DMS153 (cell line): ENCODE measurements at regions not wholly inside any gene's neighbourhood (a gene's known extent, or its start where the extent isn't known, plus 50 kb on each side); places are given as distances from the start of the nearest gene placed in this dataset.

Experiments
- DNase-seq: peaks from one replicate; lab custom pipeline; 2025; lab: John Stamatoyannopoulos, UW

- DNase-seq: no peak
These were observed 104.6 kb downstream of the AMY1C start for GRCh38 chr1:103854279-103854678.

DNA sequence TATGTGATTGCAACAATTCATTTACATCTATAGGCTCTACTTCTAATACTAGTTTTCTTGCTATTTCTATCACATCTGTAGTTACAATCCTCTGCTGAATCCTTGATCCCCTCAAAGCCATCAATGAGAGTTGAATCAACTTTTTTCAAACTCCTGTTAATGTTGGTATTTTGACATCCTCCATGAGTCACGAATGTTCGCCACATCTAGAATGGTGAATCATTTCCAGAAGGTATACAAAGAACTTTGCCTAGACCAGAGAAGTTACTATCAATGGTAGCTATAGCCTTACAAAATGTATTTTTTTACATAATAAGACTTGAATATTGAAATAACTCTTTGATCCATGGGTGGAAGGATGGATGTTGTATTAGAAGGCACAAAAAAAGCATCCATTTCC lies 110.0 kb downstream of the AMY1C start:
- no peak for DNase-seq

DNA sequence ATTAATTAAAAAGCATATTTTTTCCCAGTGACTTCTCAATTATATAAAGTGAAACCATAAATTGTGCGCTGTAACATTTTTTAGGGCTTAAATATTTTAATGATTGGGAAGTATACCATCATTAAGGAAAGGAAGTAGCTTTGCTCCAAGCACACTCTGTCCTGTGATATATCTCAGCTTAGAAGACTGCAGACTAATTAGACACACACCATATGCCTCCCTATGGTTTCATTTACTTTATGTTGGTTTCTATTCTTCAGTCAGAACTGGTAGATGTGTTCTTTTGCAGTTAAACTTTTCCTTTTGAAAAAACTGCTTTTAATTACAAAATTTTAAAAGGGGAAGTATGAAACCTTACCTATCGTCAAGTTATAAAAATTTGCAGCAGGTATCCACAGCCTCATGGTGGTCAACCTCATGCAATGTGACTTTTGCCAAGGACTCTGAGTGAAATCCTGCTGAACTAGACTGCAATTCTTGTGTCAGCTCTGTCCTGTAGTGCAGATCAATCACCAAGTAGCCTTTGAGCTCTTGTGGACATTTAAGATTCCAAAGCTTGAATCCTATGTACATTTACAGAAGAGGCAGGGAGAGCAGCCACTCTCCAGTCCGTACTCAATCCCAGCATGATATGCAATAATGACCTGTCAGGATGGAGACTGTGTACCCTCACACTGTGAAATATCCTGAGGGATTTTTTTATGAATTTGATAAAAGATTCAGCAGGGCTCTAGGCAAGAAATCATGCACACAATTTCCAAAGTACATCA lies 149.1 kb downstream of the AMY1C start:
- DNase-seq: no peak

DNA sequence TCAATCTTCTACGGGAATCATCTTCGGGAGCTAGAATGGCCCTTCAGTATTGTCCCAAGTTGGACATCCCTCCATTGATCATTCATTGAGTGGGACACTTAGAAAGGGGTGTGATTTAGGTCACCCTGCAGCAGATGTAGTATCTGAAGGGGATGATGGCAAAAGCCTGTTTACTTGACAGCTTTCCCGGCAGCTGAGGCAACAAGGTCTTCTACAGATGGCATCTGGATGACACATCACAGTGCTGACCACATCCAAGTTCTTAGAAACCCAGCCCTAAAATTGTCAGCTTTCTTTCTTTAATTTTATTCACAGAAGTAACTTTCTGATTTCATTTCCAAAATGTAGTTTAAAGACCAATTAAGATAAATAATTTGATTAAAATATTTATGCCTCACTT lies 150.3 kb downstream of the AMY1C start:
- DNase-seq: no peak

- no peak for DNase-seq
These were observed 151.4 kb downstream of the AMY1C start for GRCh38 chr1:103901072-103901471.

- no peak for DNase-seq
These were observed 155.7 kb downstream of the AMY1C start for GRCh38 chr1:103905363-103905762.

GRCh38 chr1:103911450-103911849 lies 161.8 kb downstream of the AMY1C start:
- DNase-seq: no peak

DNA sequence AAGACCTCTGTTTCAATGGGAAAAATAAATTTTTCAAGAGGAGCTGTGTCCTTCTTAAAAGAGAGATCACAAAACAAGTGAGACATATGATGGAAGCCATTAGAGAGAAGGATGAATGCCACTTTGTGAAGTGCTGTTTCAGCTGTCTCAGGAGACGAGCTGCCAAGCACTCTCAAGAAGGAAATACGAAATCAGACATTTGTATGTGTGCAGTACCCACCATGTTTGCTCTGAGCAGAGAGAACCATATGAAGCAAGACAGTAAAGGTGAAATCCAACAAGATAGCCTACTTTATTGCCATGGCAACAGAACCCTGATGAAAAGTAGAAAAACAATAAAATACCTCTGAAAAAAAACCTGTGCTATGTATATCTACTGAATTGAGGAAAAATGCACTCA lies 168.1 kb downstream of the AMY1C start:
- DNase-seq: peak; percentile 16

DNA sequence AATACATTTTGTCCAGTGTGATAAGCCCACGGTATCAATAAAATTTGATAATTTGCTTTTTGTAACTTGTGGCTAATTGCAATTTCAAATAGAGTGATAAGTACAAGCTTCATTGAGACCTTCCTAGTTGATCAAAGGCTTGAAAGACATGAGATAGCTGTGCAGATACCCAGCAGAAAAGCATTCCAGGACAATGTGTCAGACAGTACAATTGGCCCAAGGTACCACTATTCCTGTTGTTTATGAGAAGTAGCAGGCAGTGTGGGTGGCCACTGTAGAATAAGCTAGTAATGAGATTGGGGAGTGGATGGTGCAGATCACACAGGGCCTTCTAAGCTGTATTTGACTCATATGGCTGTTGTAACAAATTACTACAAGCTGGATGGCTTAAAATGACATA lies 182.2 kb downstream of the AMY1C start:
- no peak for DNase-seq

DNA sequence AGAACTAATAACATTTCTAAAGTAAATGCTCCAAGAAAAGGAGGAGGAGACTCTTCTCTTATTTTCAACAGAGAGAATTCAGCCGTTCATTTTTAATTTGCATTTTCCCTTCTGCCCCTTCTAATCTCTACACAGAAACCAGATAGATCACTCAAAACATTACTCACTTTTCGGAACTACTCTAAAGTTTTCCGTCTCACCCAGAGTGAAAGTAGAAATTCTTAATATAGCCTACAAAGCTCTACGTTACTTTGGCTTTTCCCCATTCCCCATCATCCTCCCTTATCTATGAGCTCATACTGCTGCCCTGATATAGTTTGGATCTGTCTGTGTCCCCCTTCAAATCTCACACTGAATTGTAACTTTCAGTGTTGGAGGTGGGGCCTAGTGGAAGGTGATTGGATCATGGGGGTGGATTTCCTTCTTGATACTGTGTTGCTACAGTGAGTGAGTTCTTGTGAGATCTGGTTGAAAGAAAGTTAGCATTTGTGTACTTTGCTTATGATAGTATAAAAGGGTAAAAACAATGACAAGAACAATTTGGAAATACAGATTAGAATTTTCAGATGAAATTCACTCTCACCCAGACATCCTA lies 188.2 kb downstream of the AMY1C start:
- DNase-seq: no peak

DNA sequence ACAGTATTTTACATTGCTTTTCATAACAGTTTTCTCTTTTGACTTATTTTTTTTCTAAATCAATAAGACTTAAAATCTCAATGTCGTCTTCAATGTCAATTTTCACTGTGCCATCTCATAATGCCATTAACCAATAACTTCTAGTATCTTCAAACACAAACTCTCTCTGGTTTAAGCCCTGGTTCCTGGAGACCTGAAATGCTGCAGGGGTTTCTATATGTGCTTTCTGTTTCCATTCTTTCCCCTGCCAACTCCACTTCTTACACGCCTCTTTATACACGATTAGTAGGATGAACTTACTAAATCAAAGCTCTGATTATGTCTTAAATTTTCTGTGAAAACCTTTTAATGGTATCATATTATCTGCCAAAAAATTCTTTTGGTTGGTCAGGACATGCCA lies 191.4 kb downstream of the AMY1C start:
- DNase-seq: no peak

DNA sequence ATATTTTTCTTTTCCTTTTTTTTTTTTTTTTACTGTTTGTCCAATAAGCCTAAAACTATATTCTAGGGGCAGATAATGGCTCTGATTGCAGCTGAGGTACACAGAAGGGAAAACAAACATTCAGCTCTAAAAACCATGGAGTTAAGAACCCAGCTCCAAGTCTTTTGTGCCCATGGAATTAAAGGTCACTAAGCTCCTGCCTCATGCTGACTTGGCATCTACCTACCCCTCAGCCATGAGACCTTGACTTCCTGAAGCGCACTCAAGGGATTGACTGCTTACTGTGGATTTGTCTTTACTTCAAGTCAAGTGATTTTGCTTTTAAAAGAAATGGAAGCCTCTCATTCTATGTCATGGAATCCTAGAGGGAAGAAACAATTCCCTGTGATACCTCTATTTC lies 192.3 kb downstream of the AMY1C start:
- DNase-seq: no peak

- no peak for DNase-seq
These were observed 196.1 kb downstream of the AMY1C start for GRCh38 chr1:103945774-103946173.

DNA sequence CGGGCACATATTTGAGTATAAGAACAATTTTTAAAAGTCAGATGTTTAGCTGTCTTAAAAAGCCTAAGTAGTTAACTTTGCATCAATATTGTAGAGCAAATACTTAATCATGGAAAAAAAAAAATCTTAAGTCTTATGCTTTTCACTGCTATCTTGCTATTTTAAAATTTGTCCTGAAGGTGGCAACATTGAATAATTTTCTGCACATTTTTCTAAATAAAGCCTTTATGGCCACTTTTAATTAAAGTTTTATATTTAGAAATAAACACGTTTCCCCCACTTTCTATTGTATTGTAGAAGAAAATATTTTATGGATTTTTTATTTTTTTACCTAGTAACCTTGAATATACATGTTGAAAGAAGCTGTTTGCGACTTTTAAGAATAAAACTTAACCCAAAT lies 198.8 kb downstream of the AMY1C start:
- no peak for DNase-seq

DNA sequence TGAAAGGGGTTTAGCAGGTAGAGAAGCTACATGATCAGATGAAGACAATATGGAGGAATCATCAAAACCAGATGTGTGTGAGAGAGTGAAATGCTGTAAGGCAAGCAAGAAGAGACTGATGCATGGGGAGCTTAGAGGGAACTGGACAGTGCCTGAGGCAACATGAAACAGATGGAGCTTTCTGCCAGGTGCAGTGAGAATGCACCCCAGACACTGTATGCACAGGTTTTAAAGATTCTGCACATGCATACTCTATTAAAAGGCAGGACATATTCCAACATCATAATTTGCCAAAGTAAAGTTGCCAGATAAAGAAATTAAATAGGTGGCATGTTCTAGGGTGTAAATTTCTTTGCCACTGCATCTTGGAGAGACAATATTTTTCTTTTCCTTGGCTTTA lies 200.1 kb downstream of the AMY1C start:
- no peak for DNase-seq

- no peak for DNase-seq
These were observed 203.7 kb downstream of the AMY1C start for GRCh38 chr1:103953386-103953785.

DNA sequence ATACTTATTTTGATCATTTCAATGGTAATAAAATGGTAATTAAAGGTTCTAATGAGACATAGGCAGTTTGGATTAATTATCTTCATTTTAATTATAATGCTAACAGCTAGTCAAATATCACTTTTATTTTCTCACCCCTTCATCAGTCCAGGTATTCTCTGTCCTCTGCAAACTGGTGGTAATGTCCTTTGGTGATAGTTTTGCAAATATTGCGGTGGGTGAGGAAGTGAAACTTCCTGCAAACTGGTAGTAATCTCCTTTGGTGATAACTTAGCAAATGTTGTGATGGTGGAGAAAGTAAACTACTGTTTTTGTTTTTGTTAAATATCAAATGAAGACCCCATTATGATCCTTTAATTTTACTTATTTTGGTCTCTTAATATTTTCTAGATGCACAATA lies 209.0 kb downstream of the AMY1C start:
- DNase-seq: no peak

DNA sequence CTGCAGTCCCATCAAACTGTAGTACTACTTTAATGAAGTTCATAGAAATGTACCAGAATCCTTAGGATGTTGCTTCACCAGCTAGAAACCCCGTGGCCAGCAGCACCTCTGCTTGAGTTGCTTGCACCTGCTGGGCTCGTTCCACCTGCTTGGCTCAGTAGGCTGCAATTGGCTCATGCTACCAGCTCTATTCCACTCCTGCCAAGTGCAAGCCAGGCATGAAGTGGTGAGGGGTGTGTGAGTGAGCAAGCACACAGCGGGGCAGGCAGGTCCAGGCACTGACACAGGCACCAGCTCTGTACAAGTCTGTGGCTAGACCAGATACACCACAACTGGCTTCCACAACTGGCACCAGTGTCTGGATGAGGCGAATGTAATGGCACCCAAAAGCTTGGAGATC lies 209.9 kb downstream of the AMY1C start:
- no peak for DNase-seq

DNA sequence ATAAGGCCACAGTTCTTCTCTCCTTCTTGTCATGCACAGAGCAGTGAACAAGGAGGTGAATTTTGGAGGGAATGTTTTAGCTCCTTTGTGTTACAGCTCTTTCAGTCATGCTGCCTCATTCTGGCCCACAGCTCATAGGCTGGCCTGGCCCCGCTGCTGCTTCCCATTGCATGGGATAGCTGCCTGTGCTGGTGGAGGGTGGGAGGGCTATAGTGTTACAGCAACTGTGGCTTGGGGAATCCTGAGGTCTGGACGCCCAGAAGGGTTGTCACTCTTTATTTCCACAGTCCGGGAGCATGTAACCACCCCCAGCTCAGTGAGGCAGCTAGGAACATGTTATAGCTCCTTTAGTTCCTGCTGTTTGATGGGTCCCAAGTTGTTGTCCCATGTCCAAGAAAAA lies 210.3 kb downstream of the AMY1C start:
- DNase-seq: no peak

DNA sequence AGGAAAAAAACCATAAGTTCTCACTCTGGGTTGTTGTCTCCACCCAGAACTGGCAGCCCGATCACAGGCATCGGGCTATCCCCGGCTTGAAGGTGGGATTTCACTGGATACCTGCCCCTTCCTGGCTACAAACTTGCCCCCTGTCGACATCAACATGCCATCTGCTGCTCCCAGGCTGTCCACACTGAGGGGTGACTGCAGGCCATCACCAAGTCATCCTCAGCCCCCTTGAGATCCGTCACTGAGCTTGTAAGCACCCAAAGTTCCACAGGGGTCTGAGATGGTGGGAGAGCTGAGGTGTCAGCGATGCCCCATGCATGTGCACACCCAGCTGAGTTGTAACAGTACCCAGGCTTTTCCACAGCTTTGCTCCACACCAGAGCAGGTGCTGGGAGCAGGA lies 211.0 kb downstream of the AMY1C start:
- DNase-seq: no peak

DNA sequence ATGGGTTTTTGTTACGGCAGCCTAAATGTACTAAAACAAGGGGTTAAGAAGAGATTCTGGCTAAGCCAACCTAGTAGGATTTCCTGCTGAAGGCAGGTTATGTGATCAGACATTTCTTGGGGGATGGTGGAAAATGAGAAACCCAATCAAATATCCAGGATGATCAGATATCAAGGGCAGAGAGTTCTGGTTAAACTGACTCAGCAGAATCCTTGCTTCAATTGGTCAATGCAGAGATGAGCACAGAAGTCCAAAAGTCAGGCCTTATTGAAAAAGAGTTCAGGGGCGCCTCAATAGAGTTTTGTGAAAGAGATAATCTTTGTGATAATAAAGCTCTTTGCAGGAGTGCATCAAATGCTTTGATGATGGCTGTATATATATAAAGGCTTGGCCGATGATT lies 237.1 kb downstream of the AMY1C start:
- no peak for DNase-seq

DNA sequence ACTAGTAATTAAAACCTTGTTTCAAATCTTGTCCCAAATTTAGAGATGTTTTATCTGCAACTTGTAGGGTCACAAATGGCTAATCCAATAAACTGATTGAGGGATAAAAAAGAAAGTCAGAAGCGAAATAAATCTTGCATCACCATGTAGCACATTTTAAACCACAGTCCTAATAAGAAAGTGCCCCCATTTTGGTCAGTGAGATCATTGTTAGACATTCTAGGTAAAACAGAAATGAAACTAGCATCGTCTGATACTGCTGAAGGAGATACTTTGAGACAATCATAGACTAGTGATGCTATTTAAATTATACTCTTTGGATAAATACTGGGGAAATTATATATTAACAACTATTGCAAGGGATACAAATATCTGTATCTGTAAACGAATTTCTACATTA lies 247.9 kb downstream of the AMY1C start:
- no peak for DNase-seq

GRCh38 chr1:104018922-104019674 lies 269.4 kb downstream of the AMY1C start:
- no peak for DNase-seq
